Glomerular visceral epithelial cell (primary cell): ENCODE measurements at regions not wholly inside any gene's neighbourhood (a gene's known extent, or its start where the extent isn't known, plus 50 kb on each side); places are given as distances from the start of the nearest gene placed in this dataset.

Source experiments
- DNase-seq: peaks from one replicate; pipeline ENCODE4 v3.0.0-alpha.2; 2016; ENCODE audit errors: extremely low spot score

- no peak for DNase-seq
These were observed 51.1 kb upstream of the LGALSL start for GRCh38 chr2:64402876-64403275.

- no peak for DNase-seq
These were observed 50.5 kb upstream of the LGALSL start for GRCh38 chr2:64403426-64403825.

- no peak for DNase-seq
These were observed 49.8 kb upstream of the LGALSL start for GRCh38 chr2:64404002-64404731.
